PC-3 (cell line): ENCODE measurements at regions not wholly inside any gene's neighbourhood (a gene's known extent, or its start where the extent isn't known, plus 50 kb on each side); places are given as distances from the start of the nearest gene placed in this dataset.

Experiments used
- EZH2 ChIP-seq: fragments of 300-600 bp; sonication (generic); IDR thresholded peaks from one replicate; pipeline ENCODE4 v1.6.1; 2017; ENCODE audit warnings: antibody characterized with exemption, mild to moderate bottlenecking, low read length; ENCODE audit not compliant: unreplicated experiment
- EZH2phosphoT487 ChIP-seq: fragments of 300-600 bp; sonication (generic); IDR thresholded peaks from 2 replicates; pipeline ENCODE4 v1.6.1; 2018; ENCODE audit warnings: mild to moderate bottlenecking, antibody characterized with exemption, low read length, borderline replicate concordance
- TF ChIP-seq, protein P1 (sequence below): fragments of 300-600 bp; sonication (generic); conservative IDR thresholded peaks from 2 replicates; pipeline ENCODE4 v1.5.1; 2017; ENCODE audit warnings: antibody characterized with exemption, low read depth, mild to moderate bottlenecking, low read length

DNA sequence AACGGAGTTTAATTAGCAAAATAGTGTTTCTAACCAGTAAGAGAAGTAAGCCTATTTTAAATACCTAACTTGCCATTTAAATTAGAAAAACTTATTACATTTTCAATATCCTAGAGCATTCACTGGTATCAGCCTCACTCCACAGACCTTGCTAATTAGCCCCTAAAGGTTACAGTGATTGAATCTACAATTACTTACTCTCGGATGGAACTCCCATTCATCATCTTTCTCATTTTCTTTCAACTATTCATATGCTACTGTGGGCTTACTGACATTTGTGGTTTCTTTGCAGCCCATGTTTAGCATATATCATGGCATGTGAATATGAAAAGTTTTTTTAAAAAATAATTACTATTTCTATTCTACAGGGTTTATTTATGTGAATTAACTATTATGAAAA lies 86.4 kb downstream of the GPR37 start:
- TF ChIP-seq, protein P1, sequence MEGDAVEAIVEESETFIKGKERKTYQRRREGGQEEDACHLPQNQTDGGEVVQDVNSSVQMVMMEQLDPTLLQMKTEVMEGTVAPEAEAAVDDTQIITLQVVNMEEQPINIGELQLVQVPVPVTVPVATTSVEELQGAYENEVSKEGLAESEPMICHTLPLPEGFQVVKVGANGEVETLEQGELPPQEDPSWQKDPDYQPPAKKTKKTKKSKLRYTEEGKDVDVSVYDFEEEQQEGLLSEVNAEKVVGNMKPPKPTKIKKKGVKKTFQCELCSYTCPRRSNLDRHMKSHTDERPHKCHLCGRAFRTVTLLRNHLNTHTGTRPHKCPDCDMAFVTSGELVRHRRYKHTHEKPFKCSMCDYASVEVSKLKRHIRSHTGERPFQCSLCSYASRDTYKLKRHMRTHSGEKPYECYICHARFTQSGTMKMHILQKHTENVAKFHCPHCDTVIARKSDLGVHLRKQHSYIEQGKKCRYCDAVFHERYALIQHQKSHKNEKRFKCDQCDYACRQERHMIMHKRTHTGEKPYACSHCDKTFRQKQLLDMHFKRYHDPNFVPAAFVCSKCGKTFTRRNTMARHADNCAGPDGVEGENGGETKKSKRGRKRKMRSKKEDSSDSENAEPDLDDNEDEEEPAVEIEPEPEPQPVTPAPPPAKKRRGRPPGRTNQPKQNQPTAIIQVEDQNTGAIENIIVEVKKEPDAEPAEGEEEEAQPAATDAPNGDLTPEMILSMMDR, result no peak
- TF ChIP-seq EZH2phosphoT487 (no peak), EZH2 (no peak)
